Upper lobe of left lung (tissue), 6 donors: ENCODE measurements at regions not wholly inside any gene's neighbourhood (a gene's known extent, or its start where the extent isn't known, plus 50 kb on each side); places are given as distances from the start of the nearest gene placed in this dataset.

Experiments
- ATAC-seq, 2 donors: fragments of 200-7000 bp; cut with Tn5 transposase; one replicate each; pipeline ENCODE4 v1.9.1; 2022; ENCODE audit warnings: mild to moderate bottlenecking in 2 of 2, moderate library complexity in 2 of 2; ENCODE audit not compliant: low FRiP score in 2 of 2
- DNase-seq, 2 donors: peaks; one replicate each; pipeline ENCODE4 v3.0.0-alpha.2; 2019 to 2020
- H3K27ac ChIP-seq, 4 donors: fragments of 200-600 bp; sonication (generic); one replicate each; pipeline ENCODE4 v1.5.1; 2016 to 2019
- H3K27me3 ChIP-seq, 4 donors: fragments of 200-600 bp; sonication (generic); one replicate each; pipeline ENCODE4 v1.5.1; 2017 to 2019
- H3K36me3 ChIP-seq, 4 donors: fragments of 200-600 bp; sonication (generic); one replicate each; pipeline ENCODE4 v1.5.1; 2016 to 2019
- H3K4me1 ChIP-seq, 4 donors: fragments of 200-600 bp; sonication (generic); one replicate each; pipeline ENCODE4 v1.5.1; 2018 to 2019
- H3K4me3 ChIP-seq, 4 donors: fragments of 200-600 bp; sonication (generic); one replicate each; pipeline ENCODE4 v1.5.1; 2017 to 2019; ENCODE audit warnings: mild to moderate bottlenecking in 2 of 4, moderate library complexity in 1 of 4
- H3K9me3 ChIP-seq, 4 donors: fragments of 200-600 bp; sonication (generic); one replicate each; pipeline ENCODE4 v1.5.1; 2018 to 2019
- CTCF ChIP-seq, 6 experiments: fragments of 450-650 bp in 4 of 6; fragments of 200-600 bp in 2 of 6; sonication (generic) in 2 of 6; IDR thresholded peaks; one replicate each; pipeline ENCODE4 v1.5.1; 2016 to 2019; ENCODE audit warnings: antibody characterized with exemption in 6 of 6
- EP300 ChIP-seq, 4 donors: sonication (generic); formaldehyde crosslinking; IDR thresholded peaks; one replicate each; pipeline ENCODE4 v1.5.1; 2017; ENCODE audit warnings: antibody characterized with exemption in 4 of 4, control low read depth in 2 of 4
- POLR2A ChIP-seq, 4 donors: fragments of 450-650 bp; IDR thresholded peaks; one replicate each; pipeline ENCODE4 v1.5.1; 2016 to 2017; ENCODE audit warnings: antibody characterized with exemption in 4 of 4, mild to moderate bottlenecking in 2 of 4
- POLR2AphosphoS5 ChIP-seq, 2 donors: sonication (generic); formaldehyde crosslinking; IDR thresholded peaks; one replicate each; pipeline ENCODE4 v1.5.1; 2017; ENCODE audit warnings: antibody characterized with exemption in 2 of 2
- WGBS, 2 donors: methylation state at CpG; one replicate each; pipeline ENCODE4 v1.1.5; 2017 to 2018; 5-methylcytosine and 5-hydroxymethylcytosine counted together
- donor health status: DM: no; HTN: no; CAD: no; lungs with moderate emphysema.
- donor health status: DM: no; HTN: yes; CAD: no; lungs with severe emphysema.

GRCh38 chr10:125274961-125275360, 114.6 kb upstream of the CTBP2 start:
- DNase-seq = no peak

GRCh38 chr10:125273023-125273422, 112.7 kb upstream of the CTBP2 start:
- TF ChIP-seq POLR2A (IDR thresholded peaks at IDR 0.05) (no peak), POLR2AphosphoS5 (IDR thresholded peaks at IDR 0.05) (no peak), CTCF (IDR thresholded peaks at IDR 0.05) (no peak), EP300 (IDR thresholded peaks at IDR 0.05) (no peak)
- Histone ChIP-seq H3K27me3 (no peaks in the 10 kb centered on the region), H3K9me3 (peaks cover 0 to 3% (median 0%) of the 10 kb centered on the region in 4 donors), H3K27ac (no peak overlapping the region), H3K4me1 (no peaks in the 10 kb centered on the region), H3K36me3 (no peaks in the 10 kb centered on the region), H3K4me3 (no peak overlapping the region)
- ATAC-seq (no peak), DNase-seq (no peak)
- WGBS, 2 donors = 85 to 88% methylated on average over 8 of the region's 8 CpGs

More at GRCh38 chr10:125274961-125275360, 114.6 kb upstream of the CTBP2 start:
- Histone ChIP-seq H3K36me3 (no peaks in the 10 kb centered on the region), H3K27me3 (no peaks in the 10 kb centered on the region), H3K4me1 (no peaks in the 10 kb centered on the region), H3K27ac (no peak overlapping the region), H3K9me3 (peaks cover 0 to 3% (median 0%) of the 10 kb centered on the region in 4 donors), H3K4me3 (no peak overlapping the region)
- 88 to 91% methylated on average over 5 of the region's 5 CpGs for WGBS, 2 donors
- ATAC-seq = no peak
- TF ChIP-seq POLR2A (IDR thresholded peaks at IDR 0.05) (no peak), POLR2AphosphoS5 (IDR thresholded peaks at IDR 0.05) (no peak), EP300 (IDR thresholded peaks at IDR 0.05) (no peak), CTCF (IDR thresholded peaks at IDR 0.05) (no peak)

- no peak overlapping the region for H3K27ac ChIP-seq
- ATAC-seq = no peak
- no peak for DNase-seq
- H3K36me3 ChIP-seq = no peaks in the 10 kb centered on the region
- TF ChIP-seq POLR2AphosphoS5 (IDR thresholded peaks at IDR 0.05) = no peak
- no peak for TF ChIP-seq CTCF (IDR thresholded peaks at IDR 0.05)
- TF ChIP-seq EP300 (IDR thresholded peaks at IDR 0.05) = no peak
- TF ChIP-seq POLR2A (IDR thresholded peaks at IDR 0.05) = no peak
- 84 to 88% methylated on average over 2 of the region's 2 CpGs for WGBS, 2 donors
- no peaks in the 10 kb centered on the region for H3K27me3 ChIP-seq
- H3K9me3 ChIP-seq = no peaks in the 10 kb centered on the region
- no peaks in the 10 kb centered on the region for H3K4me1 ChIP-seq
- H3K4me3 ChIP-seq = no peak overlapping the region
These were observed 109.4 kb upstream of the CTBP2 start for GRCh38 chr10:125269716-125270115.

- WGBS, 2 donors = 87 to 92% methylated on average over 10 to 13 of the region's 13 CpGs
- Histone ChIP-seq H3K27ac (no peak overlapping the region), H3K4me1 (no peaks in the 10 kb centered on the region), H3K4me3 (no peak overlapping the region), H3K9me3 (no peaks in the 10 kb centered on the region), H3K36me3 (no peaks in the 10 kb centered on the region), H3K27me3 (no peaks in the 10 kb centered on the region)
- DNase-seq (no peak), ATAC-seq (no peak)
- TF ChIP-seq CTCF (IDR thresholded peaks at IDR 0.05) (no peak), POLR2AphosphoS5 (IDR thresholded peaks at IDR 0.05) (no peak), POLR2A (IDR thresholded peaks at IDR 0.05) (no peak), EP300 (IDR thresholded peaks at IDR 0.05) (no peak)
These were observed 106.6 kb upstream of the CTBP2 start for GRCh38 chr10:125266966-125267365.

- Histone ChIP-seq H3K4me3 (no peak overlapping the region), H3K4me1 (no peaks in the 10 kb centered on the region), H3K36me3 (no peaks in the 10 kb centered on the region), H3K27ac (no peak overlapping the region), H3K9me3 (no peaks in the 10 kb centered on the region), H3K27me3 (no peaks in the 10 kb centered on the region)
- no peak for ATAC-seq
- no peak for TF ChIP-seq EP300 (IDR thresholded peaks at IDR 0.05)
- TF ChIP-seq POLR2AphosphoS5 (IDR thresholded peaks at IDR 0.05) = no peak
- no peak for TF ChIP-seq POLR2A (IDR thresholded peaks at IDR 0.05)
- no peak for TF ChIP-seq CTCF (IDR thresholded peaks at IDR 0.05)
- 82 to 83% methylated on average over 3 to 14 of the region's 14 CpGs for WGBS, 2 donors
- DNase-seq = no peak
These were observed 106.2 kb upstream of the CTBP2 start for GRCh38 chr10:125266541-125266940.
